Epithelial cell of proximal tubule (primary cell): ENCODE measurements at regions not wholly inside any gene's neighbourhood (a gene's known extent, or its start where the extent isn't known, plus 50 kb on each side); places are given as distances from the start of the nearest gene placed in this dataset.

Source experiments
- DNase-seq: peaks from one replicate; pipeline ENCODE4 v3.0.0-alpha.2; 2011; ENCODE audit warnings: low read depth
- H3K4me3 ChIP-seq: 2 replicates; pipeline ENCODE4 v1.5.1; 2011; ENCODE audit warnings: low read depth, mild to moderate bottlenecking, low read length
- CTCF ChIP-seq: conservative IDR thresholded peaks from 2 replicates; pipeline ENCODE4 v1.5.1; 2012; ENCODE audit warnings: low read depth, mild to moderate bottlenecking, low read length

GRCh38 chr12:129959889-129960288 lies 56.1 kb upstream of the TMEM132D start:
- DNase-seq, result no peak
- no peak for TF ChIP-seq CTCF

GRCh38 chr12:129961091-129961490 lies 57.3 kb upstream of the TMEM132D start:
- H3K4me3 ChIP-seq, result no peak overlapping the region
- no peak for DNase-seq
- no peak for TF ChIP-seq CTCF

More at GRCh38 chr12:129959889-129960288, 56.1 kb upstream of the TMEM132D start:
- H3K4me3 ChIP-seq, result no peak overlapping the region

GRCh38 chr12:129961856-129962255 lies 58.0 kb upstream of the TMEM132D start:
- H3K4me3 ChIP-seq, result no peak overlapping the region
- no peak for TF ChIP-seq CTCF

GRCh38 chr12:129964300-129964699 lies 60.5 kb upstream of the TMEM132D start:
- no peak overlapping the region for H3K4me3 ChIP-seq
- DNase-seq, result no peak
- TF ChIP-seq CTCF, result no peak

More at GRCh38 chr12:129961856-129962255, 58.0 kb upstream of the TMEM132D start:
- DNase-seq, result no peak

- no peak overlapping the region for H3K4me3 ChIP-seq
- no peak for DNase-seq
- TF ChIP-seq CTCF, result no peak
Observed at GRCh38 chr12:129964826-129965457, 61.1 kb upstream of the TMEM132D start.

GRCh38 chr12:129966146-129966995 lies 62.5 kb upstream of the TMEM132D start:
- no peak for DNase-seq
- TF ChIP-seq CTCF, result no peak
- H3K4me3 ChIP-seq, result no peak overlapping the region
